Activated naive CD4-positive, alpha-beta T cell (primary cell): ENCODE measurements at regions not wholly inside any gene's neighbourhood (a gene's known extent, or its start where the extent isn't known, plus 50 kb on each side); places are given as distances from the start of the nearest gene placed in this dataset.

Experiments used
- DNase-seq, 4 experiments: peaks; one replicate each; lab custom pipeline; 2025; lab: John Stamatoyannopoulos, UW

DNA sequence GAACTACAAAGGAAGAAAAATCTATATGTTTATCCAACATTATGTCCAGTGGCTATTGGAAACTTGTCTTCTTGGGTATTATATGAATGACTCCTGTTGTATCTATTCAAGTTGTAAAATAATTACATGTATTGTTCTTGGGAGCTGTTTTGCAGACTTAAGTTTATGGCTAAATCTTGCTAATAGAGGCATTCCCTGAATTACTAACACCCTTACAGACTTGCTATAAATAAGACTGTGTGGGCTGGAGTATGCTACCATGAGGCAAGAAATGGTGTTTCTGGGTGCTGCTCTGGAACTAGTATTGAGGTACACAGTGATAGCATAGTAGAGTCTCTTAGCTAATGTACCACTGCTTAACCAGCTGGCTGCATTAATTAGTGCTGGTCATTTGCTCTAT lies 155.1 kb downstream of the HIPK3 start:
- DNase-seq = no peak

DNA sequence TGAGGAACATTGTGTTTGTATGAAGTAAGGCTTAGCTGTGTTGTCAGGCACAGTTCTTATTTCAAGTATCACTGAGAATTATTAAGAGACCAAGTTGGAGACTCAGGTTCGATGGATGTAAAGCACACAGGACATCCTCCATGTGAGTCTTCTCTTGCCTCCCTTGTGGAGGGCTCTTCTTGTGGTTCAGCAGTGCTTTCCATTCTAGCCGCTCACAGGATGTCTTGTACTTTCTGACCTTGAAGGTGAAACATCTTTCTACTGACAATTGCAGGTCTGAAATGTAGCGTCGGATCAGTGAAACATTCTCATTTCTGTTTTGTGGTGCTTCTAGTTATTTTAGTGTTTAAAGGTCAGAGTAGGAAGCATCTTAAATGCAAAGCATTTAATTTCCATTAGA lies 154.6 kb downstream of the HIPK3 start:
- no peak for DNase-seq

DNA sequence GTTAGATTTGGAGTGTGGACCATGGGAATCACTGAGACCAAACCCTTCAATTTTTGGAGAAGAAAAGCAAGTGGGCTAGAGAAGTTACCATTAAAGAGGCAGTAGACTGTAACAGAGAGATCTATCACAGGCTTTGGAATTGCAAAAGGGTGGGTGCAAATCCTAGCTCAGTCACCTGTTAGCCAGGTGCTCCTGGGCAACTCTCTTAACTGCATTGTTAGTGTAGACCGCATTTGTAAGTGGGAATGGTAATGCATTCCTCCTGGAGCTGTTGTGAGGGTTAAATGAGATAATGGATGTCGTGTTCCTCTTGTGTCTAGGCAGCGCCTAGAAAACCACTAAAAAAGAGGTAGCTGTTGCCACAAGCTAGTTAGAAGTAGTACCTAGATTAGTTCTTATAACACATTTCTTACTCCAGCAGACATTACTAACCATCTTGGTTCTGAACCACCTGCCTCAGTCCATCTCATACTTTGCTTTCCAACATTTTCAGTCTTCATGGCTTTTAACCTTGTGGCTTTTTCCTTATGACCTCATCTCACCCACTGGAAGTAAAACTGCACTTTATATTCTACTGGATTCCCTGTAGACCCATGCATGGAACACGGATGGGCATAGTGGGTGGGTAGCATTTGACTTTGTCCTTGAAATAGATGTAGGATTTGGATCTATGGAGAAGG lies 153.0 kb downstream of the HIPK3 start:
- DNase-seq = no peak
